OCI-LY3 (cell line): ENCODE measurements at regions not wholly inside any gene's neighbourhood (a gene's known extent, or its start where the extent isn't known, plus 50 kb on each side); places are given as distances from the start of the nearest gene placed in this dataset.

Experiments
- H2AFZ ChIP-seq: fragments of 200-600, 300-600 bp; shearing (Covaris generic); 2 replicates; pipeline ENCODE4 v1.6.0; 2014; ENCODE audit warnings: antibody characterized with exemption, low read depth, low read length
- H3K27ac ChIP-seq: fragments of 200-600, 300-600 bp; sonication (generic); 2 replicates; pipeline ENCODE4 v1.5.1; 2014; ENCODE audit warnings: mild to moderate bottlenecking, low read length, moderate library complexity, mixed read lengths
- H3K27me3 ChIP-seq: fragments of 200-600, 300-600 bp; sonication (generic); 2 replicates; pipeline ENCODE4 v1.6.1; 2014; ENCODE audit warnings: low read depth, low read length, mixed read lengths
- H3K36me3 ChIP-seq: fragments of 200-600, 300-600 bp; sonication (generic); replicated peaks from 2 replicates; pipeline ENCODE3; 2014; ENCODE audit warnings: low read depth, low read length, mixed read lengths
- H3K4me1 ChIP-seq: fragments of 300-600, 200-600 bp; sonication (generic); 2 replicates; pipeline ENCODE4 v1.6.1; 2014; ENCODE audit warnings: low read length, mixed read lengths
- H3K4me2 ChIP-seq: fragments of 200-600, 300-600 bp; sonication (generic); 2 replicates; pipeline ENCODE4 v1.6.1; 2014; ENCODE audit warnings: low read length, mixed read lengths
- H3K4me3 ChIP-seq: fragments of 300-600, 200-600 bp; sonication (generic); 2 replicates; pipeline ENCODE4 v1.5.1; 2014; ENCODE audit warnings: antibody characterized with exemption, mild to moderate bottlenecking, low read length, moderate library complexity
- H3K79me2 ChIP-seq: fragments of 300-600, 200-600 bp; shearing (Covaris generic); 2 replicates; pipeline ENCODE4 v1.6.1; 2014; ENCODE audit warnings: mild to moderate bottlenecking, low read length, mixed read lengths
- H3K9ac ChIP-seq: fragments of 300-600, 200-600 bp; shearing (Covaris generic); 2 replicates; pipeline ENCODE4 v1.6.0; 2014; ENCODE audit warnings: mild to moderate bottlenecking, low read length, moderate library complexity
- H3K9me3 ChIP-seq: fragments of 200-600, 300-600 bp; shearing (Covaris generic); 2 replicates; pipeline ENCODE4 v1.6.1; 2014; ENCODE audit warnings: low read length, mixed read lengths; ENCODE audit not compliant: insufficient read depth
- H4K20me1 ChIP-seq: fragments of 200-600, 300-600 bp; sonication (generic); 2 replicates; pipeline ENCODE4 v1.6.1; 2016; ENCODE audit warnings: low read length, mixed read lengths; ENCODE audit not compliant: insufficient read depth
- CTCF ChIP-seq: fragments of 200-600, 300-600 bp; sonication (generic); IDR thresholded peaks from 2 replicates; pipeline ENCODE4 v1.5.1; 2014; ENCODE audit warnings: antibody characterized with exemption, low read length, low read depth
- EZH2phosphoT487 ChIP-seq: fragments of 200-600 bp; shearing (Covaris generic); IDR thresholded peaks from 2 replicates; pipeline ENCODE4 v1.6.1; 2018; ENCODE audit warnings: antibody characterized with exemption, mixed run types, low read depth

- no peaks in the 10 kb centered on the region for H3K4me1 ChIP-seq
- H3K36me3 ChIP-seq = no peaks in the 10 kb centered on the region
- no peak overlapping the region for H3K27ac ChIP-seq
- no peak overlapping the region for H2AFZ ChIP-seq
- H3K79me2 ChIP-seq = no peaks in the 10 kb centered on the region
- H3K9me3 ChIP-seq = no peaks in the 10 kb centered on the region
- H3K27me3 ChIP-seq = no peaks in the 10 kb centered on the region
- H4K20me1 ChIP-seq = no peaks in the 10 kb centered on the region
- no peak for TF ChIP-seq CTCF
- TF ChIP-seq EZH2phosphoT487 = no peak
- H3K4me2 ChIP-seq = no peak overlapping the region
- no peak overlapping the region for H3K4me3 ChIP-seq
- H3K9ac ChIP-seq = no peak overlapping the region
Observed at GRCh38 chr10:117927871-117928270, 118.9 kb downstream of the RAB11FIP2 start.

GRCh38 chr10:117928281-117928680, 118.5 kb downstream of the RAB11FIP2 start:
- Histone ChIP-seq H3K9ac (no peak overlapping the region), H3K79me2 (no peaks in the 10 kb centered on the region), H4K20me1 (no peaks in the 10 kb centered on the region), H3K36me3 (no peaks in the 10 kb centered on the region), H3K4me1 (no peaks in the 10 kb centered on the region), H3K27ac (no peak overlapping the region), H3K4me2 (no peak overlapping the region), H2AFZ (no peak overlapping the region), H3K27me3 (no peaks in the 10 kb centered on the region), H3K9me3 (no peaks in the 10 kb centered on the region), H3K4me3 (no peak overlapping the region)
- TF ChIP-seq CTCF (no peak), EZH2phosphoT487 (no peak)

GRCh38 chr10:117928741-117929140, 118.0 kb downstream of the RAB11FIP2 start:
- H3K9ac ChIP-seq = no peak overlapping the region

GRCh38 chr10:117929327-117930067, 117.2 kb downstream of the RAB11FIP2 start:
- Histone ChIP-seq H3K4me3 (no peak overlapping the region), H2AFZ (no peak overlapping the region), H3K9me3 (no peaks in the 10 kb centered on the region), H3K27me3 (no peaks in the 10 kb centered on the region), H3K4me1 (no peaks in the 10 kb centered on the region), H3K36me3 (no peaks in the 10 kb centered on the region), H3K27ac (no peak overlapping the region), H4K20me1 (no peaks in the 10 kb centered on the region), H3K4me2 (no peak overlapping the region), H3K79me2 (no peaks in the 10 kb centered on the region), H3K9ac (no peak overlapping the region)
- TF ChIP-seq CTCF = no peak
- no peak for TF ChIP-seq EZH2phosphoT487

More at GRCh38 chr10:117928741-117929140, 118.0 kb downstream of the RAB11FIP2 start:
- Histone ChIP-seq H3K4me1 (no peaks in the 10 kb centered on the region), H3K27me3 (no peaks in the 10 kb centered on the region), H3K9me3 (no peaks in the 10 kb centered on the region), H4K20me1 (no peaks in the 10 kb centered on the region), H3K4me2 (no peak overlapping the region), H3K79me2 (no peaks in the 10 kb centered on the region), H3K36me3 (no peaks in the 10 kb centered on the region), H3K4me3 (no peak overlapping the region), H3K27ac (no peak overlapping the region), H2AFZ (no peak overlapping the region)
- TF ChIP-seq CTCF (no peak), EZH2phosphoT487 (no peak)
